HG03457 (cell line): ENCODE measurements at regions not wholly inside any gene's neighbourhood (a gene's known extent, or its start where the extent isn't known, plus 50 kb on each side); places are given as distances from the start of the nearest gene placed in this dataset.

Experiments used
- ATAC-seq: cut with Tn5 transposase; IDR thresholded peaks from one replicate; pipeline ENCODE4 v1.9.1; 2021; ENCODE audit warnings: moderate number of reproducible peaks; ENCODE audit not compliant: unreplicated experiment

GRCh38 chr6:12420626-12421025 is 130.5 kb downstream of the EDN1 start:
- no peak for ATAC-seq

GRCh38 chr6:12421596-12421995 is 131.4 kb downstream of the EDN1 start:
- no peak for ATAC-seq

- no peak for ATAC-seq
These were observed 132.7 kb downstream of the EDN1 start for GRCh38 chr6:12422848-12423247.

GRCh38 chr6:12423832-12424231 is 133.7 kb downstream of the EDN1 start:
- no peak for ATAC-seq

- no peak for ATAC-seq
These were observed 136.0 kb downstream of the EDN1 start for GRCh38 chr6:12426121-12426520.

- no peak for ATAC-seq
These were observed 140.9 kb downstream of the EDN1 start for GRCh38 chr6:12431023-12431422.

GRCh38 chr6:12436224-12436623 is 146.1 kb downstream of the EDN1 start:
- ATAC-seq, result no peak

GRCh38 chr6:12436683-12437082 is 146.5 kb downstream of the EDN1 start:
- no peak for ATAC-seq

GRCh38 chr6:12439296-12439695 is 149.1 kb downstream of the EDN1 start:
- no peak for ATAC-seq

- no peak for ATAC-seq
These were observed 150.8 kb downstream of the EDN1 start for GRCh38 chr6:12440981-12441380.

GRCh38 chr6:12442455-12442854 is 152.3 kb downstream of the EDN1 start:
- no peak for ATAC-seq

- ATAC-seq, result no peak
These were observed 156.2 kb downstream of the EDN1 start for GRCh38 chr6:12446394-12446793.

- ATAC-seq, result no peak
These were observed 159.3 kb downstream of the EDN1 start for GRCh38 chr6:12449447-12449846.

GRCh38 chr6:12450467-12450866 is 160.3 kb downstream of the EDN1 start:
- no peak for ATAC-seq

- ATAC-seq, result no peak
These were observed 166.2 kb downstream of the EDN1 start for GRCh38 chr6:12456343-12456742.

GRCh38 chr6:12457094-12457493 is 166.9 kb downstream of the EDN1 start:
- ATAC-seq, result no peak

GRCh38 chr6:12458558-12458957 is 168.4 kb downstream of the EDN1 start:
- no peak for ATAC-seq

- ATAC-seq, result no peak
These were observed 169.9 kb downstream of the EDN1 start for GRCh38 chr6:12459945-12460661.

GRCh38 chr6:12467706-12468670 is 177.8 kb downstream of the EDN1 start:
- no peak for ATAC-seq

- ATAC-seq, result no peak
These were observed 182.5 kb downstream of the EDN1 start for GRCh38 chr6:12472601-12473038.

GRCh38 chr6:12473494-12473893 is 183.3 kb downstream of the EDN1 start:
- no peak for ATAC-seq
